ENCODE measurements at regions not wholly inside any gene's neighbourhood (a gene's known extent, or its start where the extent isn't known, plus 50 kb on each side); places are given as distances from the start of the nearest gene placed in this dataset.
A peak's percentile ranks its signal among the peaks of the same experiment; 100 is the strongest.

DNA sequence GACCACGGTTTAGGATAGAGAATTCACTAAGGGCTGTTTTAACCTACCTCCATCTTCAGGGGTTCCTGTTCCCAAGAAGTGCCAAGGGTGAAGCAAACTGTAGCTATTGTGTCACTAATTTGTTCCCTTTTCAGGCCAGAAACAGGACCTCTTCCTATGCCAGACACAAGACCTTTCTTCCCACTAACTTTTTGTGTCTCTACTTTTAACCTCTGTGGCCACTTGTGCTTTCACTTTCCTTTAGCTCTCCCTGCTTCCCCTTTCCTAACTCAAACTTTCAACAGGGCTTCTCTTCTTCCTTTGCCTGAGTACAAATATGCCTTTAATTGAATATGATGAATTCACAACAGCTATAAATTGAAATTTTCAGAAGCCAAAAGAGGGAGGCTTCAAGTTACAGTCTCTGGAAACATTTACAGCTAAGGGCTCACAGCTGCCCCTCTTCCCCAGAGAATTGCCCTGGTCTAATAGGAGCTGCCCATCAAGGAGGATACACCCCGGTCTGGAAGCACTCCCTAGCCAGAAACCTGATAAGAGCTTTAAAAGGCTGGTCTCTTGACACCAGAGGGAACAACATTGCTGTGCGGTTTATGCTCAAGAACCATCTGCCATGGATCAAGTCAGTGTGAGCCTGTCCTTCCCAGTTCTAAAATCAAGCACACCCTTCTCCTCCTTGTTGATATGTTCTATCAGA is 61.7 kb upstream of the PLS3 start:
- Mint-ChIP-seq H3K4me3 (no peak overlapping the region), H3K36me3 (ENCODE audit: low read depth) (no peaks in the 10 kb centered on the region), H3K4me1 (peaks cover 34% of the 10 kb centered on the region), H3K9me3 (no peaks in the 10 kb centered on the region), H3K27me3 (ENCODE audit: low read depth, poor library complexity) (no peaks in the 10 kb centered on the region), H3K27ac (peak overlapping the region; percentile 64)
- DNase-seq: peak; percentile 4
- TF ChIP-seq, protein P1, sequence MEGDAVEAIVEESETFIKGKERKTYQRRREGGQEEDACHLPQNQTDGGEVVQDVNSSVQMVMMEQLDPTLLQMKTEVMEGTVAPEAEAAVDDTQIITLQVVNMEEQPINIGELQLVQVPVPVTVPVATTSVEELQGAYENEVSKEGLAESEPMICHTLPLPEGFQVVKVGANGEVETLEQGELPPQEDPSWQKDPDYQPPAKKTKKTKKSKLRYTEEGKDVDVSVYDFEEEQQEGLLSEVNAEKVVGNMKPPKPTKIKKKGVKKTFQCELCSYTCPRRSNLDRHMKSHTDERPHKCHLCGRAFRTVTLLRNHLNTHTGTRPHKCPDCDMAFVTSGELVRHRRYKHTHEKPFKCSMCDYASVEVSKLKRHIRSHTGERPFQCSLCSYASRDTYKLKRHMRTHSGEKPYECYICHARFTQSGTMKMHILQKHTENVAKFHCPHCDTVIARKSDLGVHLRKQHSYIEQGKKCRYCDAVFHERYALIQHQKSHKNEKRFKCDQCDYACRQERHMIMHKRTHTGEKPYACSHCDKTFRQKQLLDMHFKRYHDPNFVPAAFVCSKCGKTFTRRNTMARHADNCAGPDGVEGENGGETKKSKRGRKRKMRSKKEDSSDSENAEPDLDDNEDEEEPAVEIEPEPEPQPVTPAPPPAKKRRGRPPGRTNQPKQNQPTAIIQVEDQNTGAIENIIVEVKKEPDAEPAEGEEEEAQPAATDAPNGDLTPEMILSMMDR (IDR thresholded peaks at IDR 0.05): no peak

DNA sequence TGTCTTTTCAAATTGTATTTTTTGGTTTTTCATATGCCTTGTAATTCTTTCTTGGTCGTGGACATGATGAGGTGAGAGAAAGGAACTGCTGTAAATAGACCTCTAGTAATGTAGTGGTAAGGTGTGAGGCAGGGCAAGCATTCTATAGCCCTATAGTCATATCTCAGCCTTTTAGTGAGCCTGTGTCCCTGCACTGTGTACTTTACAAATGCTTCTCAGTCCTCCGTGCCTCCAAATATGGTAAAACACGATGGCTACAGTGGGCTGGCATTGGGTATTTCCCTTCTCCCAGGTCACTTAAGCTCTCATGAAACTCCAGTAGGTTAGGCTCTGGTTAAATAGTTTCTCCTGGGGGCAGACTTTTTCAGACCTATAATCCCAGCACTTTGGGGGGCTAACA is 57.9 kb upstream of the PLS3 start:
- TF ChIP-seq, protein P1 (IDR thresholded peaks at IDR 0.05): no peak
- Mint-ChIP-seq H3K27me3 (ENCODE audit: low read depth, poor library complexity) (peaks cover 4% of the 10 kb centered on the region), H3K4me1 (peaks cover 17% of the 10 kb centered on the region), H3K36me3 (ENCODE audit: low read depth) (no peaks in the 10 kb centered on the region), H3K27ac (peak overlapping the region; percentile 8), H3K4me3 (no peak overlapping the region), H3K9me3 (no peaks in the 10 kb centered on the region)
- DNase-seq: no peak

DNA sequence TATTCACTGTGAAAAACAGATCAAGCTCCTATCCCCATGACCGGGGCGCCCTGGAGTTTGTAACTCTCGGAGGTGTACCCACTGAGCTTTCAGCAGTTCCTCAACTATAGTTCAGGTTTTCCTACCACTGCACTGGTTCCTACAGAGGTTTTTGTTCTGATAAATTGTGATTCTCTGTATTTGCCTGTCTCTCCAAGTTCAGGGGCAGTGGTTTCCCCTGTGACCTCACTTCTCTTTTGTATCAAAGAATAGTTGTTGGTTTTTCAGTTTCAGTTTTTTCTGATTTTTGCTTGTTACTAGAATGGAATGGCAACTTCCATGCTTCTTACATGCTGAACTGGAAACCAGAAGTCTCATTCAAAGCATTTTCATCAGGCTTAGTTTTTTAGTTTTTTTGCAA is 56.8 kb upstream of the PLS3 start:
- Mint-ChIP-seq H3K27ac (no peak overlapping the region), H3K4me3 (no peak overlapping the region), H3K4me1 (peaks cover 15% of the 10 kb centered on the region), H3K9me3 (peaks cover 9% of the 10 kb centered on the region), H3K27me3 (ENCODE audit: low read depth, poor library complexity) (peaks cover 6% of the 10 kb centered on the region), H3K36me3 (ENCODE audit: low read depth) (peaks cover 3% of the 10 kb centered on the region)
- TF ChIP-seq, protein P1 (IDR thresholded peaks at IDR 0.05): no peak
- DNase-seq: no peak

Measured in nephron progenitor cell (in vitro differentiated cells).